HL-60 (cell line): ENCODE measurements at regions not wholly inside any gene's neighbourhood (a gene's known extent, or its start where the extent isn't known, plus 50 kb on each side); places are given as distances from the start of the nearest gene placed in this dataset.

Experiments
- DNase-seq, 2 experiments: peaks; one replicate each; pipeline ENCODE4 v3.0.0-alpha.2; 2010 to 2020; ENCODE audit warnings: low read depth in 1 of 2, low spot score in 1 of 2
- H3K27ac ChIP-seq: fragments of 250-450 bp; sonication (Bioruptor Pico); replicated peaks from 2 replicates; pipeline ENCODE4 v1.5.1; 2020; ENCODE audit warnings: mild to moderate bottlenecking, moderate library complexity
- H3K27me3 ChIP-seq: fragments of 250-450 bp; sonication (Bioruptor Pico); 2 replicates; pipeline ENCODE4 v1.5.1; 2021; ENCODE audit warnings: mild to moderate bottlenecking, moderate library complexity; ENCODE audit not compliant: insufficient read depth, poor library complexity, severe bottlenecking
- H3K4me3 ChIP-seq: replicated peaks from 2 replicates; pipeline ENCODE4 v1.5.1; 2011; ENCODE audit warnings: mild to moderate bottlenecking, control low read depth, low read length; ENCODE audit not compliant: insufficient read depth
- CTCF ChIP-seq: IDR thresholded peaks from one replicate; pipeline ENCODE4 v1.5.1; 2011; ENCODE audit warnings: low read length, control low read depth, inconsistent platforms; ENCODE audit not compliant: insufficient read depth
- GABPA ChIP-seq: IDR thresholded peaks from 2 replicates; pipeline ENCODE4 v1.6.1; 2012; ENCODE audit warnings: low read depth
- POLR2AphosphoS5 ChIP-seq: IDR thresholded peaks from 2 replicates; pipeline ENCODE4 v1.6.1; 2012; ENCODE audit warnings: low read depth
- REST ChIP-seq: IDR thresholded peaks from 2 replicates; pipeline ENCODE4 v1.6.1; 2012; ENCODE audit warnings: low read depth; ENCODE audit not compliant: insufficient replicate concordance
- SPI1 ChIP-seq: IDR thresholded peaks from 2 replicates; pipeline ENCODE4 v1.6.1; 2012; ENCODE audit warnings: low read depth, mild to moderate bottlenecking, borderline replicate concordance

- TF ChIP-seq CTCF (no peak), POLR2AphosphoS5 (no peak), REST (no peak), SPI1 (no peak), GABPA (no peak)
- Histone ChIP-seq H3K27ac (no peak overlapping the region), H3K27me3 (peaks cover 2% of the 10 kb centered on the region), H3K4me3 (no peak overlapping the region)
- DNase-seq, result peak in 1 of 2 experiments; percentile 27
Observed at GRCh38 chr4:73315091-73315490, 56.5 kb upstream of the ANKRD17 start.

GRCh38 chr4:73312967-73313366 lies 54.4 kb upstream of the ANKRD17 start:
- H3K4me3 ChIP-seq, result no peak overlapping the region
- no peak for TF ChIP-seq CTCF
- no peak for TF ChIP-seq SPI1
- no peak for TF ChIP-seq POLR2AphosphoS5
- TF ChIP-seq REST, result no peak
- no peak for TF ChIP-seq GABPA
- no peak overlapping the region for H3K27ac ChIP-seq
- peaks cover under 1% of the 10 kb centered on the region for H3K27me3 ChIP-seq
- no peak for DNase-seq

- Histone ChIP-seq H3K4me3 (no peak overlapping the region), H3K27ac (no peak overlapping the region), H3K27me3 (no peaks in the 10 kb centered on the region)
- DNase-seq, result no peak
- TF ChIP-seq POLR2AphosphoS5, result no peak
- no peak for TF ChIP-seq REST
- no peak for TF ChIP-seq SPI1
- no peak for TF ChIP-seq CTCF
- no peak for TF ChIP-seq GABPA
Observed at GRCh38 chr4:73311428-73311827, 52.8 kb upstream of the ANKRD17 start.
